Neutrophil (primary cell): ENCODE measurements at regions not wholly inside any gene's neighbourhood (a gene's known extent, or its start where the extent isn't known, plus 50 kb on each side); places are given as distances from the start of the nearest gene placed in this dataset.

ENCODE experiments used
- H3K27ac ChIP-seq: fragments of 200-600 bp; sonication (generic); 2 replicates; pipeline ENCODE4 v1.5.1; 2016; ENCODE audit warnings: mild to moderate bottlenecking, moderate library complexity
- H3K27me3 ChIP-seq: fragments of 200-600 bp; sonication (generic); 2 replicates; pipeline ENCODE4 v1.6.0; 2016; ENCODE audit warnings: mild to moderate bottlenecking
- H3K36me3 ChIP-seq: fragments of 200-600 bp; sonication (generic); 2 replicates; pipeline ENCODE4 v1.5.1; 2017
- H3K4me1 ChIP-seq, 2 experiments: fragments of 200-600 bp in 1 of 2; sonication (generic) in 1 of 2; 1 replicate in 1 of 2; 2 replicates in 1 of 2; pipeline versions ENCODE4 v1.5.1 to v1.6.1; 2013 to 2016; ENCODE audit warnings: low read depth in 1 of 2, low read length in 1 of 2, mild to moderate bottlenecking in 1 of 2, moderate library complexity in 1 of 2; ENCODE audit not compliant: control insufficient read depth in 1 of 2, insufficient read depth in 1 of 2
- H3K4me3 ChIP-seq, 2 experiments: fragments of 200-600 bp in 1 of 2; sonication (generic) in 1 of 2; 1 replicate in 1 of 2; 2 replicates in 1 of 2; pipeline ENCODE4 v1.5.1; 2013 to 2016; ENCODE audit warnings: low read depth in 1 of 2, low read length in 1 of 2, mild to moderate bottlenecking in 1 of 2, moderate library complexity in 1 of 2
- H3K9me3 ChIP-seq: fragments of 200-600 bp; sonication (generic); 2 replicates; pipeline ENCODE4 v1.5.1; 2016
- CTCF ChIP-seq: fragments of 200-600 bp; sonication (generic); IDR thresholded peaks from 2 replicates; pipeline ENCODE4 v1.5.1; 2016; ENCODE audit warnings: antibody characterized with exemption

GRCh38 chrX:13903405-13903804 lies 86.5 kb upstream of the GPM6B start:
- Histone ChIP-seq H3K27me3 (no peaks in the 10 kb centered on the region), H3K4me3 (no peak overlapping the region), H3K9me3 (no peaks in the 10 kb centered on the region), H3K36me3 (no peaks in the 10 kb centered on the region), H3K4me1 (no peaks in the 10 kb centered on the region), H3K27ac (no peak overlapping the region)
- TF ChIP-seq CTCF = no peak

GRCh38 chrX:13902406-13902805 lies 85.5 kb upstream of the GPM6B start:
- Histone ChIP-seq H3K9me3 (no peaks in the 10 kb centered on the region), H3K36me3 (no peaks in the 10 kb centered on the region), H3K27me3 (no peaks in the 10 kb centered on the region), H3K4me3 (no peak overlapping the region), H3K27ac (no peak overlapping the region), H3K4me1 (no peaks in the 10 kb centered on the region)
- no peak for TF ChIP-seq CTCF

GRCh38 chrX:13901354-13901753 lies 84.5 kb upstream of the GPM6B start:
- no peak overlapping the region for H3K4me3 ChIP-seq
- no peak overlapping the region for H3K27ac ChIP-seq
- H3K4me1 ChIP-seq = no peaks in the 10 kb centered on the region
- H3K9me3 ChIP-seq = no peaks in the 10 kb centered on the region
- no peaks in the 10 kb centered on the region for H3K27me3 ChIP-seq
- TF ChIP-seq CTCF = no peak
- H3K36me3 ChIP-seq = no peaks in the 10 kb centered on the region

- no peak for TF ChIP-seq CTCF
- no peaks in the 10 kb centered on the region for H3K36me3 ChIP-seq
- no peaks in the 10 kb centered on the region for H3K27me3 ChIP-seq
- no peaks in the 10 kb centered on the region for H3K9me3 ChIP-seq
- H3K4me3 ChIP-seq = no peak overlapping the region
- no peaks in the 10 kb centered on the region for H3K4me1 ChIP-seq
- H3K27ac ChIP-seq = no peak overlapping the region
Observed at GRCh38 chrX:13900351-13900750, 83.5 kb upstream of the GPM6B start.

- H3K27ac ChIP-seq = no peak overlapping the region
- no peaks in the 10 kb centered on the region for H3K4me1 ChIP-seq
- H3K9me3 ChIP-seq = no peaks in the 10 kb centered on the region
- no peaks in the 10 kb centered on the region for H3K27me3 ChIP-seq
- no peak for TF ChIP-seq CTCF
- no peaks in the 10 kb centered on the region for H3K36me3 ChIP-seq
- no peak overlapping the region for H3K4me3 ChIP-seq
Observed at GRCh38 chrX:13899607-13900006, 82.7 kb upstream of the GPM6B start.

GRCh38 chrX:13898603-13899002 lies 81.7 kb upstream of the GPM6B start:
- no peak overlapping the region for H3K4me3 ChIP-seq
- no peaks in the 10 kb centered on the region for H3K9me3 ChIP-seq
- no peak overlapping the region for H3K27ac ChIP-seq
- no peaks in the 10 kb centered on the region for H3K36me3 ChIP-seq
- no peaks in the 10 kb centered on the region for H3K27me3 ChIP-seq
- TF ChIP-seq CTCF = no peak
- H3K4me1 ChIP-seq = no peaks in the 10 kb centered on the region
